ENCODE measurements at regions not wholly inside any gene's neighbourhood (a gene's known extent, or its start where the extent isn't known, plus 50 kb on each side); places are given as distances from the start of the nearest gene placed in this dataset.

DNA sequence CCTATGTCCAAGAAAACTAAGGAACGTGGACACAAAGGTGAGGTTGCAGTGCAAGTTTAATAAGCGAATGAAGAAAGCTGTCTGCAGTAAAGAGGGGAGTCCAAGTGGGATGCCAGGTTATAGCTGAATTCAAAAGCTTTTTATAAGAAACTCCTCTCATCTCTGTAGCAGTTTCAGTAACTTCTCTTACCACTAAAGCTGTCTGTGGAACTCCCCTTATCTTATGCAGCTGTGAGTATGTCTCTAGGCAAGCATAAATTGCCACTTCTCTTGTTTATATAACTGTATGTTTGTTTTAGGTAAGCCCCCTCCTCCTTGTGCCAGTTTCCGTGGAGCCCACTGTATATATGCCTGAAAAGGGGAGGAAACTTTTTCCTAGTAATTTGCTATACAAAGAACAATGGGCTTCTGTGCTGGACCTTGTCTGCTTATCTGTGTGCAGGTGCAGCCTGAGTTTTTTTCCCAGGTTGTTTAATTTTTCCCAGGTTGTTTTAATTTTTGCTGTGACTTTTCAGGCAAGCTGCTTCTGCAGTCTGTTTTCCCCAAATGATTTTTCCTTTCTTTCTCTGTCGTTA, 875.1 kb upstream of the EPHA6 start:
- Histone ChIP-seq H3K36me3 (ENCODE audit: low read depth, low read length) (no peaks in the 10 kb centered on the region), H3K9me3 (ENCODE audit: low read length) (no peaks in the 10 kb centered on the region), H3K27ac (ENCODE audit: low read length) (no peak overlapping the region), H3K79me2 (ENCODE audit: low read length) (no peaks in the 10 kb centered on the region), H3K4me3 (ENCODE audit: low read length) (no peak overlapping the region), H4K20me1 (ENCODE audit: low read length) (no peaks in the 10 kb centered on the region), H3F3A (ENCODE audit: low read length, unreplicated experiment) (no peaks in the 10 kb centered on the region), H3K9ac (ENCODE audit: low read length) (no peak overlapping the region), H3K9me2 (replicated peaks; ENCODE audit: low read length) (no peaks in the 10 kb centered on the region), H3K4me1 (ENCODE audit: insufficient read depth, low read length) (no peaks in the 10 kb centered on the region), H3K4me2 (ENCODE audit: low read length) (no peak overlapping the region), H2AFZ (ENCODE audit: low read length) (peak overlapping the region; percentile 33; the same call in 1 of the 2 replicates), H3K27me3 (ENCODE audit: low read length) (no peaks in the 10 kb centered on the region)
- TF ChIP-seq, protein P1, sequence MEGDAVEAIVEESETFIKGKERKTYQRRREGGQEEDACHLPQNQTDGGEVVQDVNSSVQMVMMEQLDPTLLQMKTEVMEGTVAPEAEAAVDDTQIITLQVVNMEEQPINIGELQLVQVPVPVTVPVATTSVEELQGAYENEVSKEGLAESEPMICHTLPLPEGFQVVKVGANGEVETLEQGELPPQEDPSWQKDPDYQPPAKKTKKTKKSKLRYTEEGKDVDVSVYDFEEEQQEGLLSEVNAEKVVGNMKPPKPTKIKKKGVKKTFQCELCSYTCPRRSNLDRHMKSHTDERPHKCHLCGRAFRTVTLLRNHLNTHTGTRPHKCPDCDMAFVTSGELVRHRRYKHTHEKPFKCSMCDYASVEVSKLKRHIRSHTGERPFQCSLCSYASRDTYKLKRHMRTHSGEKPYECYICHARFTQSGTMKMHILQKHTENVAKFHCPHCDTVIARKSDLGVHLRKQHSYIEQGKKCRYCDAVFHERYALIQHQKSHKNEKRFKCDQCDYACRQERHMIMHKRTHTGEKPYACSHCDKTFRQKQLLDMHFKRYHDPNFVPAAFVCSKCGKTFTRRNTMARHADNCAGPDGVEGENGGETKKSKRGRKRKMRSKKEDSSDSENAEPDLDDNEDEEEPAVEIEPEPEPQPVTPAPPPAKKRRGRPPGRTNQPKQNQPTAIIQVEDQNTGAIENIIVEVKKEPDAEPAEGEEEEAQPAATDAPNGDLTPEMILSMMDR (conservative IDR thresholded peaks at IDR 0.05; ENCODE audit: low read depth, low read length): no peak
- BruUV-seq (replicated peaks): no TSS peak
- no peak for ATAC-seq
- CTCF ChIA-PET: no interaction called here
- POLR2A ChIA-PET (ENCODE audit: unreplicated experiment): no interaction called here
- intact Hi-C loops (cut with micrococcal nuclease): no loop called here
- DNase-seq: no peak

DNA sequence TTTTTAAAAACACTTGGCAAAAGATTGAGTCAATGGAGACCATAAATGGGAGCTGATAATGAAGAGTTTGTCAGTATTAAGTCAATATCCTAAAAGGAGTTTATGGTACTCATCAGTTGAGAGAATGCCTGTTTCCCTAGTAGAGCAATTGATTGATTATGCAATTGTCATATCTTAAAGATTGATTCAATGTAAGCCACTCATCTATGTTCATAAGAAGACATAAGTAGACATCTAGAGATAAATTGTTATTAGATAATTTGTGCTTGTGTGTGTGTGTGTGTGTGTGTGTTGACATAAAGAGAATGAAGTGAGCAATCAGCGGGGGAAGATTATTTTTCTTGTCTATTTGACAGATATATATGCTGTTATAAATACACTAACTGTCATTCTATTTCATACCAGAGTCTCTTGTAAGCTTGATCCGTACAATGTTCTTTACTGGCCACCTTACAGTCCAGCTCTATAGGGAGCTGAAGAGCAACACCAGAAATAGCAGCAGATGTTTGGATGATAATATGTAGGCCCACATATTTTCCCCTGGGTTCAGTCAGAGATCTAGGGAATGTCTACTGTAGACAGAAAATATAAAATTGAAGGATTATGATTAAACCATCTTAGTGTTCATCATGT, 848.6 kb upstream of the EPHA6 start:
- ChIA-PET CTCF (no interaction called here), POLR2A (ENCODE audit: unreplicated experiment) (no interaction called here)
- Histone ChIP-seq H2AFZ (ENCODE audit: low read length) (no peak overlapping the region), H3K27me3 (ENCODE audit: low read length) (no peaks in the 10 kb centered on the region), H3K4me1 (ENCODE audit: insufficient read depth, low read length) (no peaks in the 10 kb centered on the region), H3K9ac (ENCODE audit: low read length) (no peak overlapping the region), H3K79me2 (ENCODE audit: low read length) (no peaks in the 10 kb centered on the region), H3K27ac (ENCODE audit: low read length) (no peak overlapping the region), H3K4me3 (ENCODE audit: low read length) (no peak overlapping the region), H3K9me3 (ENCODE audit: low read length) (no peaks in the 10 kb centered on the region), H4K20me1 (ENCODE audit: low read length) (no peaks in the 10 kb centered on the region), H3K9me2 (replicated peaks; ENCODE audit: low read length) (no peaks in the 10 kb centered on the region), H3K4me2 (ENCODE audit: low read length) (no peak overlapping the region), H3F3A (ENCODE audit: low read length, unreplicated experiment) (no peaks in the 10 kb centered on the region), H3K36me3 (ENCODE audit: low read depth, low read length) (no peaks in the 10 kb centered on the region)
- intact Hi-C loops (cut with micrococcal nuclease): no loop called here
- DNase-seq (no peak), ATAC-seq (no peak)
- BruUV-seq (replicated peaks): no TSS peak
- TF ChIP-seq EZH2phosphoT487 (IDR thresholded peaks at IDR 0.05; ENCODE audit: borderline replicate concordance, low read length) (no peak), EZH2 (IDR thresholded peaks at IDR 0.05; ENCODE audit: low read length, unreplicated experiment) (no peak)
- TF ChIP-seq, protein P1 (conservative IDR thresholded peaks at IDR 0.05; ENCODE audit: low read depth, low read length): no peak

DNA sequence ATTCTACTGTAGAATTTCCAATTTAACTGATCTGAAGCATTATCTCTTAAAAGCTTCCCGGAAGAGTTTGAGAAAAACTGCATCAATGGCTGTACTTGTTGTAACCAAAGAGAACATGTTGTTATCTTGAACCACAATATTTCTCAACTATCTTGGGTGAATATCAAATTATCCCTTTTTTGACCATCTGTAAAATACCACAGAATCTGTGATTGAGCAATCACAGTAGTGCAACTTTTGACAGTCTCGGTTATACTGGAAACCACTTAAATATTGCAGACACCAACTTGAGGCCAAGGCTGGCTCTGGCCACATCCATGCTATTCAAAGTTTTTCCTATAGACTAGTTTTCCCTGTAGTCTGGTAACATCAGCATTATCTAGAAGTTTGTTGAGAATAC, 842.8 kb upstream of the EPHA6 start:
- H3K27me3 ChIP-seq (ENCODE audit: low read length): no peaks in the 10 kb centered on the region
- H3K9ac ChIP-seq (ENCODE audit: low read length): no peak overlapping the region
- no peak overlapping the region for H3K4me2 ChIP-seq (ENCODE audit: low read length)
- ATAC-seq (no peak), DNase-seq (no peak)
- no TSS peak for BruUV-seq (replicated peaks)
- TF ChIP-seq, protein P1 (conservative IDR thresholded peaks at IDR 0.05; ENCODE audit: low read depth, low read length): no peak
- TF ChIP-seq EZH2 (IDR thresholded peaks at IDR 0.05; ENCODE audit: low read length, unreplicated experiment): no peak
- TF ChIP-seq EZH2phosphoT487 (IDR thresholded peaks at IDR 0.05; ENCODE audit: borderline replicate concordance, low read length): no peak
- no peaks in the 10 kb centered on the region for H3K9me3 ChIP-seq (ENCODE audit: low read length)
- H3K9me2 ChIP-seq (replicated peaks; ENCODE audit: low read length): no peaks in the 10 kb centered on the region
- no peaks in the 10 kb centered on the region for H3K4me1 ChIP-seq (ENCODE audit: insufficient read depth, low read length)
- ChIA-PET POLR2A (ENCODE audit: unreplicated experiment) (no interaction called here), CTCF (no interaction called here)
- intact Hi-C loops (cut with micrococcal nuclease): no loop called here
- no peaks in the 10 kb centered on the region for H3K36me3 ChIP-seq (ENCODE audit: low read depth, low read length)
- no peaks in the 10 kb centered on the region for H3K79me2 ChIP-seq (ENCODE audit: low read length)
- H3K27ac ChIP-seq (ENCODE audit: low read length): no peak overlapping the region
- H2AFZ ChIP-seq (ENCODE audit: low read length): no peak overlapping the region
- H3F3A ChIP-seq (ENCODE audit: low read length, unreplicated experiment): no peaks in the 10 kb centered on the region
- H4K20me1 ChIP-seq (ENCODE audit: low read length): no peaks in the 10 kb centered on the region
- no peak overlapping the region for H3K4me3 ChIP-seq (ENCODE audit: low read length)

All from PC-3 (cell line).